GM18511 (cell line): ENCODE measurements at regions not wholly inside any gene's neighbourhood (a gene's known extent, or its start where the extent isn't known, plus 50 kb on each side); places are given as distances from the start of the nearest gene placed in this dataset.
"Not testable (repeated sequence)": the region's sequence is repeated elsewhere in the genome, so short reads cannot be mapped to it uniquely, and the experiment has no call there.

Experiments
- ATAC-seq: cut with Tn5 transposase; IDR thresholded peaks from one replicate; pipeline ENCODE4 v1.9.1; 2021; ENCODE audit warnings: mild to moderate bottlenecking, moderate library complexity; ENCODE audit not compliant: unreplicated experiment

DNA sequence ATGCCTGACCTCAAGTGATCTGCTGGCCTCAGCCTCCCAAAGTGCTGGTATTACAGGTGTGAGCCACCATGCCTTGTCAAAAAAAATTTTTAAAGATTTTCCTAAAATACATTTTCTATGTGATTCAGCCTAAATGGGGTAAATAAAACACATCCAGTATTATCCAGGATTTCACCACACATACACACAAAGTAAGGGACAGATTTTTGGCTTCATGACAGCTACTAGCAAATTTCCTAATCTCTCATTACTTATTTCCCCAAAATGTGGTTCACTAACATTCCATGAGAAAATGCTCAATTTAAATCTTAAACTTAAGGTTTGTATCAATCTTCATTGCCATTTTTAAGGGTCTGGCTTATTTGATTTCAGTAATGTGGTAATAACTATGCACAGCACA lies 348.5 kb upstream of the INTU start:
- no peak for ATAC-seq

DNA sequence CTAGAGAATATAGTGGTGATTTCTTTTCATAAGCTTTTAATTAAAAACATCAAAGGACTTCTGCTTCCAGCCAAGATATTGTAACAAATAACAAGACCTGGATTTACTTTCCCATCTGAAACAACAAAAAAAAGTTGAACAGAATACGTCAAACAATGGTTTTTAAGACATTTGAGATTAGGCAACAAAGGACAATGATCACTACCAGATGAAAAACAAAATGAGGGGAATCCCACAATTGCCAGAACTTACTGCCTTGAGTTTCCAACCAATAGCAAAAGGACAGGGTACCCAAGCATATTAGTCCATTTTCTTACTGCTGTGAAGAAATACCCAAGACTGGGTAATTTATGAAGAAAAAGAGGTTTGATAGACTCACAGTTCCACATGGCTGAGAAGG lies 341.4 kb upstream of the INTU start:
- no peak for ATAC-seq

DNA sequence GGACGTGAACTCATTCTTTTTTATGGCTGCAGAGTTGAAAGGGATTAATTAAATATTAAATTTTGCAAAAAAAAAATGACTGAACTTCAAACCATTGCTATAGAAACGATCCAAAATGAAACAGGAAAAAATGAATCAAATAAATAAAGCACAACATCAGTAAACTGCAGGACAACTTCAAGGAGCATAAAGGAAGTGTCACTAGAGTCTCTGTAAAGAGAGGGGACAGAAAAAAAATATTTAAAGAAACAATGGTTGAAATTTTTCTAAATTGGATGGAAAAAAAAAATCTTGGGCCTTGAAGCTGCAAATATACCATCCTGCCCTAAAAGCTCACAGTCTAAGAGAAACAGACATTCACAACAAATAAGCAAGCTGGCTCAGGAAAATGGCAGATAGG lies 339.3 kb upstream of the INTU start:
- no peak for ATAC-seq

DNA sequence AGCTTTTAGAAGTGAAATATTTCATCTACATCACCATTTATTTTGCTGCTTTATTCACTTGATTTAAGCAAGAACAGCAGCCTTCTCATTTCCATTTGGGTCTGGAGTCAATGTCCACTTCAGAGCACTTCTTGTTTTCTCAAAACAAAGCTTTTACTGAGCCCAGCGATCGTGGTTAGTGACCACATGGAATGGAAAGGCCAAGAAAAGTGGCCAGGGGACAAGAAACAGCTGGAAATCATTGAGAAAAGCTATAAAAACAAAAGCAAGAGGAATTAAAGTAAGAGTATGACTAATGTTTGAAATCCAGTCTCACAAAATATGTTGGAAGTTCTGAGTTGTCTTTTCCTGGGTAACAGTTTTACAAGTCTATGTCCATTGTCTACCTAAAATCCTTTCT lies 328.4 kb upstream of the INTU start:
- ATAC-seq: no peak

DNA sequence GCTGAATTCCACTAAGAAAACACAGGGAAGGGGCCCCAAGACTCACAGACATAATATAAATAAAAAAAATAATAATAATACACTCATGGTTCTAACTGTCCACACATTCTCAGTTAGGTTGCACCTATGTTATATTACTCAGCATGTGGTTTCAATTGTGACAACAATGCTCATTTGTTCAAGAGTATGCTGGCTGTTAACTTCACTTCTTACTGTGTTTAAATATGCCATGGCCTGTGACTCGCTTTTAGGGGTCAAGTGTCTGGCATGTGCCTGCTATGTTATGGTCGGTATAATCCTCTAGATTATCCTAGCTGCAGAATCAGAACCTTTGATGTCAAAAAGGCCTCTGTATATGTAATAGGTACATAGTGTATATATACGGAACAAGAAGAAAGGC lies 324.8 kb upstream of the INTU start:
- ATAC-seq: no peak

DNA sequence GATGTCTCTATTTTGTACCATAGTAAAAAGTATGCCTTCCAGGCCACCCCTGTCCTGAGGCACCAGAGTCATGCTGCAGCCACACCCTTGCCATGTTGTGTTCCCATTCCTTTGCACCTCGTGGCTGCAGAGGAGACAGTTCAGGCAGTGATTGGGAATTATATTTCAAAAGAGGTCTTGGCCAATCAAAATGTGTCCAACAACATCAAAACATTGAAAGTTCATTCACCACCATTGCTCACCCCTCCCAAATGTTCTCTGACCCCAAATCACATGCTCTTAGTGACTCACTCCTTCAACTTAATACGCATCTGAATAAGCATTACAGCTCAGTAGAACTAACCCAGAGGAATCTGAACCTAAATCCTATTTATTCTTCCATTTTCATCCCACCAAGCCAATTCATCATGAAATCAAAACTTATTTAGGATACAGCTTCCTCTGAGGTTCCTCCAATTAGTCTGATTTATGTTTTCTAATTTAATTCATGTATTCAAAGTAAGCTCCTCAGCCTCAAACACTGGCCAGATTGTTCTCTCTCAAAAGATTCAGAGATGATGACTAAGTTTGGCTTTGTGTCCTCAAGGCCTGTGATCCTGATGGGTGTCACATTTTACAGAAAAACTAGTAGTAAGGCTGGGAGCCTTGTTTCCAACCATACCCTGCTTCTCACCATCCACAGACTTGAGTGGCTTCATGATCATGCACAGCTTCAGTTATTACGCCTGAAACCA lies 323.2 kb upstream of the INTU start:
- ATAC-seq: no peak

DNA sequence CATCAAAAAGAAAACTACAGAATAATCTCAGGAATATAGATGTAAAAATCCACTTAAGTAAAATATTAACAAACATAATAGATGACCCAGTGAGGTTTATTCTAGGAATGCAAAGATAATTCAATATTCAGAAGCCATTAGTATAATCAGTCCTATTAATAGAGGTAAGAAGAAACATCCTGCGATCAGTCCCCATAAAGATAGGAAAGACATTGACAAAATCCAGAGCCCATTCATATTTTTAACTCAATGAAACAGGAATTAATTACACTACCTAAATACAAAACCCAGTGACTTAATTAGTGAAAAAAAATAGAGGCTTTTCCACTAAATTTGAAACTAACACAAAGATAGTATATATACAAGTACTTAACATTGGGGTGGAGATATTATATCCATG lies 321.4 kb upstream of the INTU start:
- no peak for ATAC-seq

DNA sequence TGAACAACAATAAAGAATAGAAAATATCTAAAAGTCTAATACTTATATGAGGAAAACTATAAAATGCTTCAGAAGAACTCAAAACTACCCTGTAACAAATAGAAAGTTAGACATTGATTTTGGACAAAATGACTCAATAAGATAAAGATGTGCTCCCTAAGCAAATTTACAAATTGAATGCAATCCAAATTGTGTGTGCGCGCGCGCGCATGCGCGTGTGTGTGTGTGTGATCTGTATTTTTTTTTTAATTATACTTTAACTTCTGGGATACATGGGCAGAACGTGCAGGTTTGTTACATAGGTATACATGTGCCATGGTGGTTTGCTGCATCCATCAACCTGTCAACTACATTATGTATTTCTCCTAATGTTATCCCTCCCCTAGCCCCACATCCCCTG lies 320.8 kb upstream of the INTU start:
- ATAC-seq: no peak

DNA sequence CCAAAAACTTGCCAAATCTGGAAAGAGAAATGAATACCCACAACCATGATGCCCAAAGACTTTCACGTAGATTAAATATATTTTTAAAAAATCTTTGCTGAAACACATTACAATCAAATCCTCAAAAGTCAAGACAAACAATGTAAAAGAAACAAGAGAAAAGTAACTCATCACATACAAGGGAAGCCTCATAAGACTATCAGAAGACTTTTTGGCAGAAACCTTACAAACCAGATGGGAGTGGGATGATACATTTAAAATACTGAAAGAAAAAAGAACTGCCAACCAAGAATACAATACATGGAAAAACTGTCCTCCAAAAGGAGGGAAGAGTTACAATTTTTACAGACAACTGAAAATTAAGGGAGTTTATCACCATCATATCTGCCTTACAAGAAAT lies 319.0 kb upstream of the INTU start:
- no peak for ATAC-seq

DNA sequence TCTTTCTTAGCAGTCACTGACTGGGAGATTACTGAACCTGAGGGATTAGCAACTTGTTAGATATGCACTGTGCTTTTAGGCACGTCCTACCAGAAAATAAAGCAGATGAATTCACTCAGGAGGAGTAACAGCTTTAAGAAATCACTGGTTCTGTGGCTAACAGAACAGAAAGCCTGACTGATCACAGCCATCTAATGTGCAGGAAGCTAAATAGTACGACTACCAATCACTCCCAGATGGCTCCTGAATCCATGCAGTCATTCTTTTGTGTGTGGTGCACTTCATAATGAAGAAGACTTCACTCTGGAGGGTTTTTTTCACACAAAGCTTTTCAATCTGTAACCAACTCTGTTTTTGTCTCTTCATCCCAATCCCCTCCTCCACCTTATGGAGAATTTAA lies 305.3 kb upstream of the INTU start:
- ATAC-seq: no peak

DNA sequence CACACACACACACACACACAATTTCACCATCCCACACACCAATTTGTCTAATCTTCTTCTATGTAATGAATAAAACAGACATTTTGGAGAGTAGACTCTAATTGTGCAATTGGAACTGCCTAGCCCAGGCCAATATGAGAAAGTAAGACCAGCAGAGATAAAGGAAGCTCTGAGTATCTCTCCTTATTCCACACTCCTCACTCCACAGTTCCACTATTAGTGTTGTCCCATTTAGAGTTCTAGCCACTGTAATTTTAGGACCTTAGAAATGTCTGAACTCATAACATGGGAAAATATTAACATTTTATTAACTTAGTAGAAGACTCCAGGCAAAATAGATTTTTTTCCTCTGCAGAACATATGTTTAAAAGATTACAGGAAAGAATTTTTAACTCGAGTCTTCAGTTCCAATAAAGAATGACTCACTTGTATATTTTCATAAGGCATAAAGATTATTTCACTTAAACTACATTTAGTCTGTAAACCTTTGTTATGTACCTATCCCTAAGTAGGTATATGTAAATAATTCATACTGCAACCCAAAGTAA lies 297.6 kb upstream of the INTU start:
- ATAC-seq: no peak

DNA sequence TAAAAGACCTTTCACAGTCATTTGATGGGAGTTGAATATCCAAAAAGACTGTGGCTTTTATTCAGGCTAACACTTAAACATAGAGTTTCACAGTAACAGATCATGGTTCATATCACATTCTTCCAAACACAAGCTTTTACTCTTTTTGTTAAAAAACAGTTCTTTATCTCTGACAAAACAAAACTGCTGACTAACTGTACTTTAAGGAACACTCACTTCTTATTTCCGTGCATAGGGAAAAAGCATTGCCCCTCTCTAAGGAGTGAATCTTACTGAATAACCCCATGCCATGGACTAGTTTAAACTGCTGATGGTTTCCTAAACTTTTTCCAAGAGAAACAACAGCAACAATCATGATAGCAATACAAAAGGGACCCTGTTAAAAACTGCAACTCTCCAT lies 297.0 kb upstream of the INTU start:
- ATAC-seq: no peak

DNA sequence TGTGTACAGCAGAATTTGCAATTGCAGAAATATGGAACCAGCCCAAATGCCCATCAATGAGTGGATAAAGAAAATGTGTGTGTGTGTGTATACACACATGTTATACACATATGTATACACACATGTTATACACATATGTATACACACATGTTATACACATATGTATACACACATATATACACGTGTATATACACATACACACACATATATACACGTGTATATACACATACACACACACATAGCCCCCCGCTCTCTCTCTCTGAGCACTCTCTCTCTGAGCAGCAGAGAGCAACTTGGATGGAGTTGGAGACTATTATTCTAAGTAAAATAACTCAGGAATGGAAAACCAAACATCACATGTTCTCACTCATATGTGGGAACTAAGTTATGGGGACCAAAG lies 289.6 kb upstream of the INTU start:
- not testable (repeated sequence) for ATAC-seq

DNA sequence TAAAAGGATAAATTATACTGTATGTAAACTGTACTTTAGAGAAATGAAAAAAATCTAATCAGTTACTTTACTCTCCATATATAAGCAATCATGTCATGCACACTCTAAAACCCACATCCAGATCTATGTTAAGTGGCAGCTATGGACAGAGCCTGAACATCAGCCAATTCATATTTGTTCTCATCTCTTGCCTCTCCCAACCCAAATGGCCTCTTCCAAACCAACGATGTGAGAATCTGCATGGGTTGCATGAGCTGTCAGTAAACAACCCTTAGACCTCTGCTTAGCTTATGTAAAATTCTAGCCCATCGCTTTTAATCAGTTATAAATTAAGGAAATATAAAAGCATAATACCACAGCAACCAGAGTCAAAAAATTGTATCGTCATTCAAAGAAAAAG lies 288.7 kb upstream of the INTU start:
- no peak for ATAC-seq

DNA sequence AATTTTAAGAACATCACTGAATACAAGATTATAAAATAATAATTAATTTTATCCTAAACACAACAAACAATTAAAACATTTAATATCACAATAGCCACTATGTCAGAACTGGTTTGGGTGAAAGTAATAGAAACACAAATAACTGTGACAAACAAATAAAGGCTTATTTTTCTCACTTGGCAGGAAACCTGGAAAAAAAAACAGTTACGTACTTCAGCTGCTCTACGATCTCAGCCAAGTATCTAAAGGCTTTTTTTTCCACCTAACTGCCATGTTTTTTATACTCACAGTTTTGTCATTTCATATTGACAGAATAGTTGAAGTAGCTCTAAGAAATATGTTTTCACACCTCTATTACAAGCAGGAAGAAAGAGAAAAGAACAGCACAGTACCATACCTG lies 284.8 kb upstream of the INTU start:
- no peak for ATAC-seq

DNA sequence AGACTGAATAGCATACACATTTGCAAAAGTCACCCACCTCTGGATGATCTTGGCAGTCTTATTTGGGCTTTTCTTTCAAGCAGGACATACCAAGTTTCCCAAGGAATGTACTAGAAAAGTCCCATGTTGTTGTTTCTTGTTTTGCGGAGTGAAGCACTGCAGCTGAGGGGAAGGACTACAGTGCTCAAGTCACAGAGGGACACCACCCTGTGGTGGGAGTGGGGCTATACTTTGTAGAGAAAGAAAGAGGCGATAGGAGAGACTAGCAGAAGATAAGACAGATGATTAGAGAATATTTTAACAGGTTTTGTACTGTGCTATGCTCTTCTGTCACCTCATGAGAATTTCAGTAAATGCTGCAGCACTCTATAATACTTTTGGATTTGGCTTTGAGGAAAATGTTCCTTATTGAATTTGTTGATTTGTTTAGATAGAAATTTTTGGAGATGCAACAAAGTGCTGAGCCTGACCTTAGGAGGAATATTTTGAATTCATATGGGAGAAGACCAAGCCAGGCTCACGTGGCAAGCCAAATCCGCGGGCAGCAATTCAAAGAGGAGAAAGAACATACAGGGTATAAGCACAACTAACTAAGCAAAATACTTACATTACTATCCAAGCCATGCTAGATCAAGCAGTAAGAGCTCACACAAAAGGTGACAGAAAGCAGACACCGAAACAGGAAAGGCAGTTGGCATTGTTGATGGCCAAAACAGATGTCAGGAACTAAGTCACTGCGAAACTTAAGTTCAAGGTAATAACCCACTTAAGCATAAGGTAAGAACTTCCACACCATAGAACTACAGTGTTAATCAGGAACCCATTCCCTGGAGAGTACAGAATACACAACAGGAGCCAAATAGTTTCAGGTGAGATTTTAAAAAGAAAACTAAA lies 280.3 kb upstream of the INTU start:
- no peak for ATAC-seq

DNA sequence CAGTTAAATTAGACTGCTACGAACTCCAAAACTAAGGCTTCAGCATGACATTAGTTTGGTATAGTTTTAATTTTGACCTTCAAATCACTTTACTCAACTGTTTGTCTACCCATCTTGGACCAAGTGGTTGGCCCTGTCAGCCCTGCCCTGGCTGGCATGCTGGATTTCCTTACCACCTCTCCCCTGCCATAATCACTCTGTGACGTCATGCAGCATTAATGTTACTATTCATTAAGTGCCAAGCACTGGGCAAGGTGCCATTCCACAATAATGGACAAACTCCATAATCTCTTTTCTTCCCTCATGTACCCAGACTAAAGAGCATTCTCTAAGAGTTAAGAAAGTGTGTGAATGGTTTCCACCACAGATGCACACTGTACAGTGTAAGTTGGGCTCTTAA lies 277.0 kb upstream of the INTU start:
- ATAC-seq: no peak

DNA sequence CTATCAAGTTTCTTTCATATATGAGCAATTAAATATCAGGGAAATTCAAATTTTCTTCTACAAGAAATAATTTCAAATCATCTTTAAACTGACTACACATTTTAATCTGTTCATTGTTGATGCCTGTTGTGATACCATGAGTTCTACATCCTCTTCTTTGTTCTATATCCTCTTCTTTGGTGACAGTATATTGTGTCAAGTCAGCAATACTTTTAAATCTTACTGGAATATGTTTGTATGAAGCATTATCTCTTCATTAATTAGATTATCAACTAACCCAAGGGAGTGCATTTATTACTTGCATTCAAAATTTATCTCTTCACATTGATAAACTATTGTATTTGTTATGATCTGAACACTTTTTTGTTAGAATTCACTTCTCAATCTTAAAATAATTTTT lies 275.0 kb upstream of the INTU start:
- ATAC-seq: no peak

DNA sequence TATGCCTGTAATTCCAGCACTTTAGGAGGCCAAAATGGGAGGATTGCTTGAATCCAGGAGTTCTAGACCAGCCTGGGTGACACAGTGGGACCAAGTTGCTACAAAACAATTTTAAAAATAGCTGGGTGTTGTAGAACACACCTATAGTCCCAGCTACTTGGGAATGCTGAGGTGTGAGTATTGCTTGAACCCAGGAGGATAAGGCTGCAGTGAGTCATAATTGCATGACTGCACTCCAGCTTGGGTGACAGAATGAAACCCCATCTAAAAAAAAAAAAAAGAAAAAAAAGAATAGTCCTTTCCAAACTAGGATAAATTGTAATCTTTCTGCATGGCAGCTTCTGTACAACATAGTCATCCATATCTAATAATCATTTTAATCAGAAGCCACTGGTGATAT lies 270.1 kb upstream of the INTU start:
- no peak for ATAC-seq

DNA sequence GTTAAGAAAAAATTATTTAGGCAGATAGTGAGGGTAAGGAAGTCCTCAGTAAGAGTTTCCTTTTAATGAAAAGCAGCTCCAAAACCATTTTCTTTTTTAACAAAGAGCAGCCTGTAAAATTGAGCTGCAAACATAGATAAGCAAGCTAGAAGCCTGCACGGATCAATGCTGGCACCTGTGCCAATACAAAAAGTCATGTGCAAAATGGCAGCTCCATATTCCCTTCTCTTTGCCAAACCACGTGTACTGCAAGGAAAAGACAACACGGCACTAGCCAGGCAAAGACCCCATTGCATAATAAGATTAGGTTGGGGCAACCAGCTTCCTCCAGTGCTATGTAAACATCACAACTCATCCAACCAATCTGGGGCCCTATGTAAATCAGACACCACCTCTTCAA lies 268.4 kb upstream of the INTU start:
- no peak for ATAC-seq

DNA sequence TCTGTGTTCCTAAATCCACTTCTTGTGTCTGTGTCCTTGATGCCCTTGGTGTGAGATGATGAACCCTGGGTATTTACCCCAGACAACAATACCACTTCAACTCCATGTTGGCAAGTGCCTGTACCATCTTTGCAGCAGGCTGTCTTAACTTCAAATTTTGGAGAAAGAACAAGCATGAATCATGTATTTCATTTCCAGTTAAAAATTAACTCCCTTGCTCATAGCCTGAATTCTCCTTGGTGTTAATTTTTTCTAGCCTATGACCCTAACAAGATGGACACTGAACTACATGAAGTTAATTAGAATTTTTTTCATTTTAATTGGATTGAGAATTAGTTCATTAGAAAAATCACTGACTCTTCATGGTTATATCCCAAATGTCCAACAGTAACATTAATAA lies 267.8 kb upstream of the INTU start:
- no peak for ATAC-seq

DNA sequence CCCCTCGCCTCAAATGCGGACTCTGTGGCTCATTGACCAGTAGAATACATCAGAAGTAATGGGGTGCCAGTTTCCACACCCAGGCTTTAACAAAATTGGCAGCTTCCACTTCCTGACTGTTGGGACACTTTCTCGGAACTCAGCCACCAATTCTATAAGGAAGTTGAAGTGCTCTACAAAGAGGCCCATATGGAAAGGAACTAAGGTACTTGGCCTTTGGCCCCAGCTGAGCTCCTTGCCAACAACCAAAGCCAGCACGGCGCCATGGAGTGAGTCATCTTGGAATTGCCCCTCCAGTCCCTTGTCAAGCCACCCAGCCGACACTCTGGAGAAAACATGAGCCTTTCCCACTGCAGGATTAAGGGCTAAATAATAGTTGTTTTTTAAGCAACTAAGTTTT lies 262.2 kb upstream of the INTU start:
- ATAC-seq: no peak
